ENCODE measurements at regions not wholly inside any gene's neighbourhood (a gene's known extent, or its start where the extent isn't known, plus 50 kb on each side); places are given as distances from the start of the nearest gene placed in this dataset.

- Histone ChIP-seq H3K4me3 (no peak overlapping the region), H3K4me1 (no peaks in the 10 kb centered on the region), H3K27me3 (peaks cover 0 to 99% (median 40%) of the 10 kb centered on the region in 3 donors), H3K36me3 (no peaks in the 10 kb centered on the region), H3K9me3 (no peaks in the 10 kb centered on the region), H3K27ac (no peak overlapping the region)
- DNase-seq, result peak in 1 of 2 donors; percentile 8
- TF ChIP-seq POLR2A (IDR thresholded peaks at IDR 0.05), result no peak
- TF ChIP-seq, protein P1, sequence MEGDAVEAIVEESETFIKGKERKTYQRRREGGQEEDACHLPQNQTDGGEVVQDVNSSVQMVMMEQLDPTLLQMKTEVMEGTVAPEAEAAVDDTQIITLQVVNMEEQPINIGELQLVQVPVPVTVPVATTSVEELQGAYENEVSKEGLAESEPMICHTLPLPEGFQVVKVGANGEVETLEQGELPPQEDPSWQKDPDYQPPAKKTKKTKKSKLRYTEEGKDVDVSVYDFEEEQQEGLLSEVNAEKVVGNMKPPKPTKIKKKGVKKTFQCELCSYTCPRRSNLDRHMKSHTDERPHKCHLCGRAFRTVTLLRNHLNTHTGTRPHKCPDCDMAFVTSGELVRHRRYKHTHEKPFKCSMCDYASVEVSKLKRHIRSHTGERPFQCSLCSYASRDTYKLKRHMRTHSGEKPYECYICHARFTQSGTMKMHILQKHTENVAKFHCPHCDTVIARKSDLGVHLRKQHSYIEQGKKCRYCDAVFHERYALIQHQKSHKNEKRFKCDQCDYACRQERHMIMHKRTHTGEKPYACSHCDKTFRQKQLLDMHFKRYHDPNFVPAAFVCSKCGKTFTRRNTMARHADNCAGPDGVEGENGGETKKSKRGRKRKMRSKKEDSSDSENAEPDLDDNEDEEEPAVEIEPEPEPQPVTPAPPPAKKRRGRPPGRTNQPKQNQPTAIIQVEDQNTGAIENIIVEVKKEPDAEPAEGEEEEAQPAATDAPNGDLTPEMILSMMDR (IDR thresholded peaks at IDR 0.05), result no peak
- TF ChIP-seq POLR2AphosphoS5 (IDR thresholded peaks at IDR 0.05), result no peak
- no peak for TF ChIP-seq EP300 (IDR thresholded peaks at IDR 0.05)
- 68 to 82% (median 78%) methylated on average over 4 of the region's 4 CpGs for WGBS, 5 donors
- intact Hi-C loops (cut with DNase I; ENCODE audit: low total_unique reads), result no loop called here
These were observed 110.8 kb downstream of the CPZ start for GRCh38 chr4:8703401-8703696.

DNA sequence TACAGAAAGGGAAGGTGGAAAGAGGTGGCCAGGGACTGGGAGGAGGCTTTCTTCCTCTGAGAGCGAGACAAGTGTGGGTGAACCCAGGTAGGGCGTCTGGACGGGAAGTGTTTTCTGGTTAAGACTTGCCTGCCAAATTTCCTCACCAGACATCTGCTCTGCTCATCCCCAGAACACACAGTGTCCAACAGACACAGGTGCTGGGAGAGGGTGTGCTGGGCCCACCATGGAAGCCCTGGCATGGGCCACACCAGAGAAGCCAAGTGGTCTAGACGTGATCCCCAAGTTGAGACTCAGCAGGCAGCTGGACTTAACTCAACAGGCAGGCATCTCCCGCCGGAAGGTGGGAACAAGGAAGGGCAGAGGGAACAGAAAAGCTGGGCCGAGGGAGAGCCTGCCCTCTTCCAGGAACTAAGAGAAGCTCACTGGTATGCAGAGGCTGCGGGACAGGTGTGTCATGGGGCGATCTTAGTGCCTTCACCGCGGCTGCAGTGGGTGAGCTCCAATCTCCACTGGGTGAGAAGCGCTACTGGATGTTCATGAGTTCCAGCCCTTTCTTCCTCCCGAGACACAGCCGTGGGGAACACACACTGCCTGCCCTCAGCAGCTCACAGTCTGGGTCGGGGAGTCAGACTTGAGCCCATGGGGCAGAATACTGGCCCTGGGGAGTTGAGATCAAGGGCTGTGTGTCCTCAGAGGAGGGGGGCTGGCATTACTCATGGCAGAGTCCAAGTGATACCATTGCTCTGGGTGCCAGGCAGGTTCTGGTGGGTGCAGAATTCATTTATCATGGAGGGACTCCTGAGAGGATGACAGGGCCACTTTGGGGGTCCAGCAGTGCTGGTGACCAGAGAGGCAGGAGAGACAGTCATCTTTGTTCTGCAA lies 110.2 kb downstream of the CPZ start:
- Histone ChIP-seq H3K27me3 (peaks cover 0 to 99% (median 46%) of the 10 kb centered on the region in 3 donors), H3K36me3 (no peaks in the 10 kb centered on the region), H3K4me1 (no peaks in the 10 kb centered on the region), H3K9me3 (peaks cover 0 to 6% (median 5%) of the 10 kb centered on the region in 4 donors), H3K4me3 (no peak overlapping the region), H3K27ac (no peak overlapping the region)
- peak in 1 of 2 donors; percentile 14 for DNase-seq
- WGBS, 5 donors, result 45 to 74% (median 72%) methylated on average over 11 to 15 of the region's 15 CpGs
- TF ChIP-seq POLR2AphosphoS5 (IDR thresholded peaks at IDR 0.05), result no peak
- no peak for TF ChIP-seq POLR2A (IDR thresholded peaks at IDR 0.05)
- intact Hi-C loops (cut with DNase I; ENCODE audit: low total_unique reads), result no loop called here

DNA sequence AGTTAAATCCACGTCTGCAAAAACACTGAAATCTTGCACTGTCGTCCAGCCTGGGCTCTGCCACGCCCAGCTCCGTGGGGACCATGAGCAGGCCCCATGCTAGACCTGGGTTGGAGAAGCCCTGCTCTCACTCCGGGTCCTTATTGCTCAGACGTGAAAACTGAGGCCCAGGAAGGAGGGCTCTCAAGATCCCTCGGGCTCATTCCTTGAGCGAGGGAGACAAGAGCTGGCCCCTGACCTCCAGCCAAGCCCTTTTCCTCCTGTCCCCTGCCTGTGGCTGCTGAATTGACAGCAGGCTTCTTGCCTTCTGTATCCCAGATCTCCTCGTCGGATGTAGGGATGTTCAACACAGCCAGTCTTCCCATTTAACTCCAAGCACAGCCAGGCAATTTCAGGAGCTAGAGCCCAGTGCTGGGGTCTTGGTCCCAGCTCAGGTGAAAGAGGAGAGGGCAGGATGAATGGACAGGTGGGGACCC lies 109.5 kb downstream of the CPZ start:
- peaks cover 0 to 100% (median 46%) of the 10 kb centered on the region in 3 donors for H3K27me3 ChIP-seq
- peak in 1 of 2 donors; percentile 5 for DNase-seq

DNA sequence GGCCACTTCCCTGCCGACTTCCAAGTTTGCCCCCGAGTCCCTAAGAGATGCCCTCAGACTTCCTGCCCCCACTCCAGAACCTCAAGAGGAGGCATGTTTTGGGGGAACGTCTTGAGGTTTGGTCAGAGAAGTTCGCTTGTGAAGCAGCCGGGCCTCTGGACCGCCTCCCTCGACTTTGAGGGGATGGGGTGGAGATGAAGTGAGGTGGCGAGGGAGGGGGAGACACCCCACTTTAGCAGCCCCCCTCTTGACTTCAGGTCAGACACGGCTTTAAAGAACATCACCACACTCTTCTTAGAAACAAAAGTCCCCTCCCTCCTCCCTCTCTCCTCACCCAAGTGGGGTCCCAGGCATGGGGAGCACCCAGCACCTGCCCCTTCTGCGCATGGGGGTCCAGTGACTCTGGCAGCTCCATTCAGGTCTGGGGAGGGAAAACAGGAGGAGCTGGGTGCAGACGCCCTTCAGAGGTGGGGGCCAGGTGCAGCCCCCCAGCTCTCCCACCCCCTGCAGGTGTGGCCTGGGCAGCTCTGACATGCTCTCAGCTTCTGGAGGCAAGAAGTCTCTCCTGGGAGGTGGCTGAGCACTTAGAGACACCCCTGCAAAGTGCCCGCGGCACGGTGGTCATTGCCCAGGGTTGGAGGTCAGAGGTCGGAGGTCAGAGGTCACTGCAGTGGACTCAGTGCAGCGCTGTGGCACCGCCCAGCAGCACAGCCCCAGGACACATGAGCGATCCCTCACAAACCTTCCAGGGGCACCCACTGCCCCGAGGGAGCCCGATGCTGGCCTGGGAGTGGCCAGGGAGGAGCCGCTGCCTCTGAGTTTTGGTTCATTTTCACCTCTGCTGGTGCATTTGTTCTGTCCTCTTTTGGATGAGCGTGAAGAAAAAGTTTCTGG lies 108.8 kb downstream of the CPZ start:
- Histone ChIP-seq H3K27me3 (peaks cover 0 to 100% (median 46%) of the 10 kb centered on the region in 3 donors), H3K36me3 (no peaks in the 10 kb centered on the region), H3K4me1 (no peaks in the 10 kb centered on the region), H3K27ac (no peak overlapping the region), H3K9me3 (peaks cover 0 to 15% (median 14%) of the 10 kb centered on the region in 4 donors), H3K4me3 (no peak overlapping the region)
- intact Hi-C loops (cut with DNase I; ENCODE audit: low total_unique reads), result no loop called here
- no peak for TF ChIP-seq EP300 (IDR thresholded peaks at IDR 0.05)
- 68 to 75% (median 68%) methylated on average over 14 to 22 of the region's 22 CpGs for WGBS, 5 donors
- peak in 1 of 2 donors; percentile 17 for DNase-seq

More for the DNA sequence above, 109.5 kb downstream of the CPZ start:
- Histone ChIP-seq H3K4me3 (no peak overlapping the region), H3K27ac (no peak overlapping the region), H3K36me3 (no peaks in the 10 kb centered on the region), H3K4me1 (no peaks in the 10 kb centered on the region), H3K9me3 (peaks cover 0 to 13% (median 12%) of the 10 kb centered on the region in 4 donors)
- 53 to 68% (median 60%) methylated on average over 10 of the region's 10 CpGs for WGBS, 5 donors
- no peak for TF ChIP-seq POLR2A (IDR thresholded peaks at IDR 0.05)
- no peak for TF ChIP-seq POLR2AphosphoS5 (IDR thresholded peaks at IDR 0.05)
- TF ChIP-seq, protein P1 (IDR thresholded peaks at IDR 0.05), result no peak
- no peak for TF ChIP-seq EP300 (IDR thresholded peaks at IDR 0.05)
- intact Hi-C loops (cut with DNase I; ENCODE audit: low total_unique reads), result no loop called here

GRCh38 chr4:8700531-8700930 lies 108.0 kb downstream of the CPZ start:
- WGBS, 5 donors, result 32 to 44% (median 36%) methylated on average over 17 of the region's 17 CpGs
- DNase-seq, result peak in 1 of 2 donors; percentile 16
- TF ChIP-seq, protein P1 (IDR thresholded peaks at IDR 0.05), result no peak
- no peak for TF ChIP-seq POLR2A (IDR thresholded peaks at IDR 0.05)
- TF ChIP-seq EP300 (IDR thresholded peaks at IDR 0.05), result no peak
- no peak for TF ChIP-seq POLR2AphosphoS5 (IDR thresholded peaks at IDR 0.05)

More at GRCh38 chr4:8700531-8700930, 108.0 kb downstream of the CPZ start:
- Histone ChIP-seq H3K27me3 (peaks cover 0 to 100% (median 41%) of the 10 kb centered on the region in 3 donors), H3K27ac (no peak overlapping the region), H3K9me3 (peaks cover 0 to 15% (median 14%) of the 10 kb centered on the region in 4 donors), H3K36me3 (no peaks in the 10 kb centered on the region), H3K4me3 (no peak overlapping the region), H3K4me1 (no peaks in the 10 kb centered on the region)
- intact Hi-C loops (cut with DNase I; ENCODE audit: low total_unique reads), result no loop called here

All from stomach (tissue), 8 donors.